ENCODE measurements at regions not wholly inside any gene's neighbourhood (a gene's known extent, or its start where the extent isn't known, plus 50 kb on each side); places are given as distances from the start of the nearest gene placed in this dataset.
A peak's percentile ranks its signal among the peaks of the same experiment; 100 is the strongest.
"Not testable (repeated sequence)": the region's sequence is repeated elsewhere in the genome, so short reads cannot be mapped to it uniquely, and the experiment has no call there.

DNA sequence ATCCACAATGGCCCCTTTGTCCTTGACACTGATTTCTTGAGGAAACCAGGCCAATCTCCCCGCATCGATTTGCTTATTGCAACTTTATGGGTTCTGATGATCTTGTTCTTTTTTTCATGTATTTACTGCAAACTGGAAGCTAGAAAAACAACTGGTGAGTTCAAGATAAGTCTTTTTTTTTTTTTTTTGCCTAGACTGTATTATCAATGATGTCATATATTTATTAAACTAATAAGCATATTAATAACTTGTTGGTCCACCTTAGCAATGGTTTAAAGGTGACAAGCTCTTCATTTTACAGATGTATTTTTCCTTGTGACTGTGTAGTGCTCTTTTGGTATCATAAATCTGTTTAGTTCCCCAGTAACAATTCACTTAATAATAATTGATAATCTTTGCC is 79.0 kb upstream of the NOX3 start:
- Histone ChIP-seq H3K4me3 (replicated peaks; ENCODE audit: insufficient read depth, low read length) (no peak overlapping the region), H3K27me3 (ENCODE audit: insufficient read depth, poor library complexity, severe bottlenecking) (no peaks in the 10 kb centered on the region), H3K27ac (replicated peaks) (no peak overlapping the region)
- DNase-seq (ENCODE audit: low read depth in 1 of 2, low spot score in 1 of 2): no peak
- TF ChIP-seq, protein P1, sequence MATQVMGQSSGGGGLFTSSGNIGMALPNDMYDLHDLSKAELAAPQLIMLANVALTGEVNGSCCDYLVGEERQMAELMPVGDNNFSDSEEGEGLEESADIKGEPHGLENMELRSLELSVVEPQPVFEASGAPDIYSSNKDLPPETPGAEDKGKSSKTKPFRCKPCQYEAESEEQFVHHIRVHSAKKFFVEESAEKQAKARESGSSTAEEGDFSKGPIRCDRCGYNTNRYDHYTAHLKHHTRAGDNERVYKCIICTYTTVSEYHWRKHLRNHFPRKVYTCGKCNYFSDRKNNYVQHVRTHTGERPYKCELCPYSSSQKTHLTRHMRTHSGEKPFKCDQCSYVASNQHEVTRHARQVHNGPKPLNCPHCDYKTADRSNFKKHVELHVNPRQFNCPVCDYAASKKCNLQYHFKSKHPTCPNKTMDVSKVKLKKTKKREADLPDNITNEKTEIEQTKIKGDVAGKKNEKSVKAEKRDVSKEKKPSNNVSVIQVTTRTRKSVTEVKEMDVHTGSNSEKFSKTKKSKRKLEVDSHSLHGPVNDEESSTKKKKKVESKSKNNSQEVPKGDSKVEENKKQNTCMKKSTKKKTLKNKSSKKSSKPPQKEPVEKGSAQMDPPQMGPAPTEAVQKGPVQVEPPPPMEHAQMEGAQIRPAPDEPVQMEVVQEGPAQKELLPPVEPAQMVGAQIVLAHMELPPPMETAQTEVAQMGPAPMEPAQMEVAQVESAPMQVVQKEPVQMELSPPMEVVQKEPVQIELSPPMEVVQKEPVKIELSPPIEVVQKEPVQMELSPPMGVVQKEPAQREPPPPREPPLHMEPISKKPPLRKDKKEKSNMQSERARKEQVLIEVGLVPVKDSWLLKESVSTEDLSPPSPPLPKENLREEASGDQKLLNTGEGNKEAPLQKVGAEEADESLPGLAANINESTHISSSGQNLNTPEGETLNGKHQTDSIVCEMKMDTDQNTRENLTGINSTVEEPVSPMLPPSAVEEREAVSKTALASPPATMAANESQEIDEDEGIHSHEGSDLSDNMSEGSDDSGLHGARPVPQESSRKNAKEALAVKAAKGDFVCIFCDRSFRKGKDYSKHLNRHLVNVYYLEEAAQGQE (IDR thresholded peaks at IDR 0.05; ENCODE audit: insufficient replicate concordance, low read depth): no peak
- no peak for TF ChIP-seq POLR2AphosphoS5 (IDR thresholded peaks at IDR 0.05; ENCODE audit: low read depth)
- TF ChIP-seq SPI1 (IDR thresholded peaks at IDR 0.05; ENCODE audit: borderline replicate concordance, low read depth): no peak
- no peak for TF ChIP-seq CTCF (IDR thresholded peaks at IDR 0.05; ENCODE audit: insufficient read depth, low read length)
- TF ChIP-seq GABPA (IDR thresholded peaks at IDR 0.05; ENCODE audit: low read depth): no peak

DNA sequence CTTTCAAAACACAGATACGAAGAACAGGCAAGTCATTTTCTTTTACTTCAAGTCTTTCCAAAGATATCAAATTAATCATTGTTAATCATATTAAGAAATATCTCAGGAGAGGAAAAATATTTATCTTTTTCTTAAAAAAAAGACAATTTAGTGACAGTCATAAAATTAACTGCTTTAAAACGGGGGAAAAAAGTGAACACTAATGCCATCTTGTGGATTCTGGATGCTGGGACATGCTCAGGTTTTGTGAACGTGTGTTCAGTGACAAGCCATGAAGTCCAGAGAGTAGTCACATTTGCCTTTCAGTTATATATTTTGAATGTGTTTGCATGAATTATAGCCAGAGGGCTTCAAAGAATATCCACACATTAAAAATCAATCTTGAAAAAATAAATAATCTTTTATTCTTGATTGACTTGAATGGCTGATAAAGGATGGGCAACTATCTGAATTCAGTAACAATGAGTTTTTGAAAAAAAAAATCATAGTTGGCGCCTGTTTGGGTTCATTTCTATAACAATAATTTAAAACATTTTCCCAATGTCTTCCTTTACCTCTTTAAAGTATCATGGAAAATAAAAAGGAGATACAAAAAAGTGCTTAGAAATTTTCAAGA is 74.7 kb upstream of the NOX3 start:
- H3K4me3 ChIP-seq (replicated peaks; ENCODE audit: insufficient read depth, low read length): no peak overlapping the region
- no peak overlapping the region for H3K27ac ChIP-seq (replicated peaks)
- no peak for DNase-seq (ENCODE audit: low read depth in 1 of 2, low spot score in 1 of 2)
- no peaks in the 10 kb centered on the region for H3K27me3 ChIP-seq (ENCODE audit: insufficient read depth, poor library complexity, severe bottlenecking)
- peak; percentile 64 for TF ChIP-seq CTCF (IDR thresholded peaks at IDR 0.05; ENCODE audit: insufficient read depth, low read length)
- TF ChIP-seq SPI1 (IDR thresholded peaks at IDR 0.05; ENCODE audit: borderline replicate concordance, low read depth): no peak
- TF ChIP-seq, protein P1 (IDR thresholded peaks at IDR 0.05; ENCODE audit: insufficient replicate concordance, low read depth): no peak

DNA sequence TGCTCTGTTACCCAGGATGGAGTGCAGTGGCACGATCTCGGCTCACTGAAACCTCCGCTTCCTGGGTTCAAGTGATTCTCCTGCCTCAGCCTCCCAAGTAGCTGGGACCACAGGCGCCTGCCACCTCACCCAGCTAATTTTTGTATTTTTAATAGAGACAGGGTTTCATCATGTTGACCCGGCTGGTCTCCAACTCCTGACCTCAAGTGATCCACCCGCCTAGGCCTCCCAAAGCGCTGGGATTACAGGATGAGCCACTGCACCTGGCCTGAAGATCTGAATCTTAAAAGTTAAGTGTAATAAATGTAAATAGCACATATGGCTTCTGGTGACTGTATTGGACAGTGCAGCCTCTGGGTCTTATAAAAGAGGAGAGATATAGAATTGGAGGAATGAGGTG is 74.2 kb upstream of the NOX3 start:
- DNase-seq (ENCODE audit: low read depth in 1 of 2, low spot score in 1 of 2); H3K4me3 ChIP-seq (replicated peaks; ENCODE audit: insufficient read depth, low read length); H3K27me3 ChIP-seq (ENCODE audit: insufficient read depth, poor library complexity, severe bottlenecking); H3K27ac ChIP-seq (replicated peaks): not testable (repeated sequence)

- TF ChIP-seq SPI1 (IDR thresholded peaks at IDR 0.05; ENCODE audit: borderline replicate concordance, low read depth) (peak; percentile 22; the same call in 1 of the 2 replicates), CTCF (IDR thresholded peaks at IDR 0.05; ENCODE audit: insufficient read depth, low read length) (no peak)
- no peak overlapping the region for H3K27ac ChIP-seq (replicated peaks)
- no peak overlapping the region for H3K4me3 ChIP-seq (replicated peaks; ENCODE audit: insufficient read depth, low read length)
- peak; percentile 34 to 39 for DNase-seq (ENCODE audit: low read depth in 1 of 2, low spot score in 1 of 2)
- H3K27me3 ChIP-seq (ENCODE audit: insufficient read depth, poor library complexity, severe bottlenecking): no peaks in the 10 kb centered on the region
Measured at GRCh38 chr6:155528982-155529453, 73.4 kb upstream of the NOX3 start.
